Gastrocnemius medialis (tissue), 4 donors: ENCODE measurements at regions not wholly inside any gene's neighbourhood (a gene's known extent, or its start where the extent isn't known, plus 50 kb on each side); places are given as distances from the start of the nearest gene placed in this dataset.

ENCODE experiments used
- CTCF ChIP-seq, 5 experiments: fragments of 450-650 bp in 3 of 5; fragments of 200-600 bp in 2 of 5; sonication (generic) in 2 of 5; IDR thresholded peaks in 4 of 5; conservative IDR thresholded peaks in 1 of 5; 1 replicate in 4 of 5; 2 replicates in 1 of 5; pipeline ENCODE4 v1.5.1; 2016 to 2019; ENCODE audit warnings: antibody characterized with exemption in 5 of 5, mild to moderate bottlenecking in 3 of 5, moderate library complexity in 3 of 5
- POLR2A ChIP-seq, 2 donors: fragments of 450-650 bp; IDR thresholded peaks; one replicate each; pipeline ENCODE4 v1.6.1; 2017; ENCODE audit warnings: antibody characterized with exemption in 2 of 2, mild to moderate bottlenecking in 2 of 2, moderate library complexity in 2 of 2

DNA sequence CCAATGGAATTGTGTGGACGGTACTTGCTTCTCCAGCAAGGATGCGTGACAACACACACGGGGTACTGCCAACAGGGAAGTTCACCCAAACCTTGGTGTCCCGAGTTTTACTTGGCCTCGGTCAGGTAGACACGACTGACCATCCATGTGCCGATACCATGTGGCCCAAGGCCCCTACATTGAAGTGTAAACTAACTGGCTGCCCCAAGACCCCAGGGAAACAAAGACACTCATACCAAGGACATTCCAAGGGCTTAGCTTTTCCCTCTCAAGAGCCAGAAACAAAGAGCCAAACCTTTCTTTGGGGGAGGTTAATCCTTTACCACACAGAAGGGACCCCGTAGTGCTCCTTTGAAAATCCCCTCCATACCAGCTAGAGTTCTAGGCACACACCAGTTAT is 215.9 kb upstream of the TNRC6C start:
- TF ChIP-seq CTCF (IDR thresholded peaks at IDR 0.05 in 4 of 5, conservative IDR thresholded peaks at IDR 0.05 in 1 of 5) (no peak), POLR2A (IDR thresholded peaks at IDR 0.05) (no peak)
